Omental fat pad (tissue), 3 donors: ENCODE measurements at regions not wholly inside any gene's neighbourhood (a gene's known extent, or its start where the extent isn't known, plus 50 kb on each side); places are given as distances from the start of the nearest gene placed in this dataset.

Experiments
- ATAC-seq: fragments of 150-250 bp; one replicate; pipeline ENCODE4 v1.9.1; 2016; ENCODE audit warnings: mild to moderate bottlenecking, moderate library complexity; ENCODE audit not compliant: low FRiP score
- DNase-seq: peaks from one replicate; pipeline ENCODE4 v3.0.0-alpha.2; 2019; ENCODE audit warnings: low spot score
- TF ChIP-seq, protein P1 (sequence below), 3 donors: fragments of 450-650 bp; IDR thresholded peaks; one replicate each; pipeline ENCODE4 v1.5.1; 2016 to 2017; ENCODE audit warnings: antibody characterized with exemption in 3 of 3, mild to moderate bottlenecking in 3 of 3, moderate library complexity in 2 of 3

DNA sequence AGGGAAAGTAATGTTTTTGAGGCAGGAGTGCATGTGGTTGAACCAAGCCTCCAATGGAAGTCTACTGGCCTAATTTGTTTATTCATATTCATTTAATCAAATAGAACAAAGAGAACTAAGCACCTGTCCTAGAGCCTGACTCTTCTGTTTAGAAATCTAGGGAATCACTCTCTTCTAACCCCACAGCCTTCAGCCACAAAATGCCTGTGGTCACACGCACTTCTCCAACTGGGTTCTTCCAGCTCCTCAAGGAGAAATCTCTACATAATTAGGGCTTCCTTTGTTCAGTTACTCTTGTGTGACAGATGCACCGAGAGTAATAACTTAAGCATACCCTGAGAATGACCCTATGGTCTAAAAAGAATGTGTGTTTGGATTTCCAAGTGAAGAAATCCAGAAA, 133.7 kb upstream of the NAMPT start:
- DNase-seq = no peak
- ATAC-seq = no peak

DNA sequence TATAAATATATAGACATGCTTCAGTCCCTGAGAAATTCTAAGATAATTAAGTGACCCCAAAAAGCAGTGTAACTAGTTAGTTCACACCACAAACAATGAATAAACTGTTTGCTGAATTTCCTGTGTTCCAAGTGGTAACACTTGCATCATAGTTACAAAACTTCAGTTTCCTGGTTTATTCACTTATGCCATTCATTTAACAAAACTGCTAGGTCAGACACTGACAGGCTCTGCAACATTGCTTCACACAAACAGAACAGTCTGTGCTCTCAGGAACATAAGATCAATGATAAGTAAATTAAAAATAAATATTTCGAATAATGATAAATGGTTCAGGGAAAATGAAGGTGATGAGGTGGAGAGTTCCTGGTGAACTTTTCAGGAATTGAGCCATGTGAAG, 133.3 kb upstream of the NAMPT start:
- ATAC-seq (peak; percentile 73), DNase-seq (no peak)
- TF ChIP-seq, protein P1, sequence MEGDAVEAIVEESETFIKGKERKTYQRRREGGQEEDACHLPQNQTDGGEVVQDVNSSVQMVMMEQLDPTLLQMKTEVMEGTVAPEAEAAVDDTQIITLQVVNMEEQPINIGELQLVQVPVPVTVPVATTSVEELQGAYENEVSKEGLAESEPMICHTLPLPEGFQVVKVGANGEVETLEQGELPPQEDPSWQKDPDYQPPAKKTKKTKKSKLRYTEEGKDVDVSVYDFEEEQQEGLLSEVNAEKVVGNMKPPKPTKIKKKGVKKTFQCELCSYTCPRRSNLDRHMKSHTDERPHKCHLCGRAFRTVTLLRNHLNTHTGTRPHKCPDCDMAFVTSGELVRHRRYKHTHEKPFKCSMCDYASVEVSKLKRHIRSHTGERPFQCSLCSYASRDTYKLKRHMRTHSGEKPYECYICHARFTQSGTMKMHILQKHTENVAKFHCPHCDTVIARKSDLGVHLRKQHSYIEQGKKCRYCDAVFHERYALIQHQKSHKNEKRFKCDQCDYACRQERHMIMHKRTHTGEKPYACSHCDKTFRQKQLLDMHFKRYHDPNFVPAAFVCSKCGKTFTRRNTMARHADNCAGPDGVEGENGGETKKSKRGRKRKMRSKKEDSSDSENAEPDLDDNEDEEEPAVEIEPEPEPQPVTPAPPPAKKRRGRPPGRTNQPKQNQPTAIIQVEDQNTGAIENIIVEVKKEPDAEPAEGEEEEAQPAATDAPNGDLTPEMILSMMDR (IDR thresholded peaks at IDR 0.05) = no peak

More for the DNA sequence above, 133.7 kb upstream of the NAMPT start:
- TF ChIP-seq, protein P1 (IDR thresholded peaks at IDR 0.05) = no peak

DNA sequence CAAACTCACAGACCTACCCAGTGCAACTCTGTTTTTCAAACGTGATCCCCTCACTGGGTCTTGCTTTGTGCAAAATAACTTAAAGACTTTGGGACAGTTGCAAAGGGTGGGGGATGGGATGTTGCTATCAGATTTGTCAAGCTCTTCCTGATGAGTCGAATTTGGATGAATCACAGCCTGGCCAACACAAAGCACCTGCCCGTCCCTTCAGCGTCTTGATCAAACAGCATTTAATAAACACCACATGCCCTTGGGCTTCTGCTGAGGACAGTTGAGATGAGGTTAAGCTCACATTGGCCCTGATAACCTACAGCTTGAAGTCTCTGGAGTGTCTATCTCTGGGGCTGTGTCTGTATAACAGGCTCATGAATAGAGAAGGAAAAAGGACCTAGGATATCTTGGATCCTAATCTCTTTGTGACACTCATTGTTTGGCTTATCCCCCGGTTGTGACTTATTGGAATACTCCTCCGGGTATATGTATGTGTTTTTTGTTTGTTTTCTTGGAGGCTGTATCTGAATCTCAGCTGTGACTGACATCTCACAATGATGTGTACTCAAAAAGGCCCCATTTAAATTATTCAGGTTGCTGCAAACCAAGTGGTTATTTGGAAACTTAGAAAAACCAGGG, 132.6 kb upstream of the NAMPT start:
- no peak for ATAC-seq
- no peak for DNase-seq
- TF ChIP-seq, protein P1 (IDR thresholded peaks at IDR 0.05) = no peak

DNA sequence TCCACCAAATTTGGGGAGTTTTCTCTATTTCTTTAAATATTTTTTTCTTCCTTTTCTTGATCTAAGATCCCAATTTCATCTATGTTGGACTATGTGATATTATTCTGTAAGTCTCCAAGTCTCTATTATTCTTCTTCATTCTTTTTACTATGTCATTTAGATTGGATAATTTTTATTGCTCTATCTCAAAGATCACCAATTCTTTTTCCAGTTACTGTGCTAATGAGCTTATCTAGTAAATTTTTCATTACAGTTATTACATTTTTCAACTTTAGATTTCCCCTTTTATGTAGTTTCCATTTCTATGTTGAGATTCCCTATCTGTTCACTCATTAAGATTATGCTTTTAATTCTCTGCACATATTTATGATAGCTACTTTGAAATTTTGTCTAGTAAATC, 131.6 kb upstream of the NAMPT start:
- TF ChIP-seq, protein P1 (IDR thresholded peaks at IDR 0.05) = no peak
- DNase-seq = no peak
- no peak for ATAC-seq

DNA sequence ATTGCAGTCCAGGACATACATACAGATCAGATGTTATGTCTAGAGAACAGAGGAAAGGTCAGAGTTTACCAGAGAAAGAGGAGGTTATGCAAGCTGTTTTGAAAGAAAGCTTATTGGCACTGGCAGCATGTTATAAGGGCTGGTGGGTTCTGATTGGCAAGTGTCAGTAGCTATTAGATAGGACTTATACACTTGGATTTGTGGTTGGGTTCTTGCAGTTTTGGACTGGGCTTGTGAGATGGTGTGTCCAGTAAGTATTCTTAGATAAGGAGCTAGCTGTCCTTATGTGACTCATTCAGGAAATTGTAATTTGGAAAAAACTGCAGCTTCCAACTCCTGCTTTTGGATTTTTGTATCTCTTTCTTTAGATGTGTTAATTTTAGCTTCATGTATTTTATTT, 130.7 kb upstream of the NAMPT start:
- ATAC-seq = no peak
- TF ChIP-seq, protein P1 (IDR thresholded peaks at IDR 0.05) = no peak
- no peak for DNase-seq

DNA sequence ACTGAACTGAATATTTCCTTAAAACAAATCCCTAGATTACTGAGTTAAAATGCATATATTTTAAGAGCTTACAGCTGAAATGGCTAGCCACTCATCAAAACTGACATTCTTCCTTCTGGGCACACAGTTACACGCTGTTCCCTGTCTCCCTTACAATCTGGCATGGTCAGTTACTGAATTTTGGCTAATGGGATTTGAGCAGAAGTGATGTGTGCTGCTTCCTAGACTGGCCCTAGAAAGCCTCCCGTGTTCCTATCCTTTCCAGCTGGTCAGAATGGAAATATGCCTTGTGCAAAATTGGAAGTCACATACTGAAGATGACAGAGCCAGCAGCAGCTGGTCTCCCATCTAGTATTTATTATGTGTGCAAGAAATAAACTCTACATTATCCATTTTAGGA, 128.7 kb upstream of the NAMPT start:
- TF ChIP-seq, protein P1 (IDR thresholded peaks at IDR 0.05) = no peak
- ATAC-seq (no peak), DNase-seq (no peak)

DNA sequence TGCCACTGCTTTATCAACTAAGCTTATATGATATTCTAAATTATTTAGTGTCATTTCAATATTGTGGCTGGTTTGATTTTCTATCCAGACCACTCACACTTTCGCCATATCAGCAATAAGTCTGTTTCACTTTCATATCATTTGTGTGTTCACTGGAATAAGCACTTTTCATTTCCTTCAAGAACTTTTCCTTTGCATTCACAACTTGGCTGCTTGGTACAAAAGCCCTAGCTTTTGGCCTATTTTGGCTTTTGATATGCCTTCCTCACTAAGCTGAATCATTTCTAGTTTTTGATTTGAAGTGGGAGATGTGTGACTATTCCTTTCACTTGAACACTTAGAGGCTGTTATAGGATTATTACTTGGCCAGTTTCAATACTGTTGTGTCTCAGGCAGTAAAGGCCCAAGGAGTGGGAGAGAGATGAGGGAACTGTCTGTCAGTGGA, 120.9 kb upstream of the NAMPT start:
- DNase-seq = no peak
- no peak for ATAC-seq
- TF ChIP-seq, protein P1 (IDR thresholded peaks at IDR 0.05) = no peak
